Activated T-helper 9 cell treated with anti-CD3 and anti-CD28 coated beads, Interleukin-2, amount 50 U/mL, for 16 hours (primary cell): ENCODE measurements at regions not wholly inside any gene's neighbourhood (a gene's known extent, or its start where the extent isn't known, plus 50 kb on each side); places are given as distances from the start of the nearest gene placed in this dataset.

ENCODE experiments used
- DNase-seq: peaks from one replicate; pipeline ENCODE4 v3.0.0-alpha.2; 2020; ENCODE audit warnings: low read depth

- DNase-seq = no peak
Measured at GRCh38 chr3:36269274-36269673, 111.0 kb upstream of the STAC start.

- DNase-seq = no peak
Measured at GRCh38 chr3:36282766-36283165, 97.5 kb upstream of the STAC start.

GRCh38 chr3:36295296-36295695 lies 85.0 kb upstream of the STAC start:
- no peak for DNase-seq

GRCh38 chr3:36297195-36297594 lies 83.1 kb upstream of the STAC start:
- DNase-seq = no peak

- DNase-seq = no peak
Measured at GRCh38 chr3:36298188-36298587, 82.1 kb upstream of the STAC start.

GRCh38 chr3:36302158-36302509 lies 78.2 kb upstream of the STAC start:
- DNase-seq = no peak

- no peak for DNase-seq
Measured at GRCh38 chr3:36302626-36303025, 77.7 kb upstream of the STAC start.

- DNase-seq = no peak
Measured at GRCh38 chr3:36303286-36303685, 77.0 kb upstream of the STAC start.

GRCh38 chr3:36305929-36306520 lies 74.3 kb upstream of the STAC start:
- no peak for DNase-seq

- DNase-seq = no peak
Measured at GRCh38 chr3:36309092-36309491, 71.2 kb upstream of the STAC start.

GRCh38 chr3:36312351-36312750 lies 68.0 kb upstream of the STAC start:
- no peak for DNase-seq

GRCh38 chr3:36317915-36318314 lies 62.4 kb upstream of the STAC start:
- DNase-seq = no peak

- no peak for DNase-seq
Measured at GRCh38 chr3:36318621-36319200, 61.6 kb upstream of the STAC start.

GRCh38 chr3:36319680-36320079 lies 60.6 kb upstream of the STAC start:
- DNase-seq = no peak
